Stomach (tissue), 4 donors: ENCODE measurements at regions not wholly inside any gene's neighbourhood (a gene's known extent, or its start where the extent isn't known, plus 50 kb on each side); places are given as distances from the start of the nearest gene placed in this dataset.

Source experiments
- EP300 ChIP-seq: sonication (generic); formaldehyde crosslinking; IDR thresholded peaks from one replicate; pipeline ENCODE4 v1.6.1; 2017; ENCODE audit warnings: antibody characterized with exemption
- POLR2A ChIP-seq, 4 donors: fragments of 450-650 bp; IDR thresholded peaks; one replicate each; pipeline ENCODE4 v1.6.1; 2016; ENCODE audit warnings: antibody characterized with exemption in 4 of 4, control low read depth in 2 of 4, mild to moderate bottlenecking in 1 of 4, moderate library complexity in 1 of 4
- POLR2AphosphoS5 ChIP-seq, 3 donors: sonication (generic); formaldehyde crosslinking; IDR thresholded peaks; one replicate each; pipeline ENCODE4 v1.6.1; 2016; ENCODE audit warnings: antibody characterized with exemption in 3 of 3
- TF ChIP-seq, protein P1 (sequence below), 7 experiments: fragments of 450-650 bp in 4 of 7; fragments of 200-600 bp in 3 of 7; sonication (generic) in 3 of 7; IDR thresholded peaks; one replicate each; pipeline ENCODE4 v1.5.1; 2016 to 2019; ENCODE audit warnings: antibody characterized with exemption in 7 of 7, control low read depth in 2 of 7, mild to moderate bottlenecking in 1 of 7

DNA sequence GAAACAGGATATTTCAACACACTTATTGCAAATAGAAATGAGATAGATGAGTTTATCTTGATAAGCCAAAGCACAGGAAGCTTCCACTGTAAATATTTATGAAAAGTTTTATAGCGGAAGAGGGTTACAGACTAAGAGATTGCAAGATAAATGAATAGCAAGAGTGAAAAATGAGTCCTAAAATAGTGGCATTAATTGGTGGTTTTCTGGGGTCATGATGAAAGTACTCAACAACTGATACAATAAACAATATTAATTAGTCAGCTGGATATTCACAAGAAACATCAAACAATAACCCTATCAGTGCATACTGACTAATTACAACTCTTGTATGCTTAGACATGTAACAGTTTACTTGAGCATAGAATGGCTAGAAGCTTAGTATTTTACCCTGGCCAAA is 154.8 kb upstream of the CHODL start:
- TF ChIP-seq, protein P1, sequence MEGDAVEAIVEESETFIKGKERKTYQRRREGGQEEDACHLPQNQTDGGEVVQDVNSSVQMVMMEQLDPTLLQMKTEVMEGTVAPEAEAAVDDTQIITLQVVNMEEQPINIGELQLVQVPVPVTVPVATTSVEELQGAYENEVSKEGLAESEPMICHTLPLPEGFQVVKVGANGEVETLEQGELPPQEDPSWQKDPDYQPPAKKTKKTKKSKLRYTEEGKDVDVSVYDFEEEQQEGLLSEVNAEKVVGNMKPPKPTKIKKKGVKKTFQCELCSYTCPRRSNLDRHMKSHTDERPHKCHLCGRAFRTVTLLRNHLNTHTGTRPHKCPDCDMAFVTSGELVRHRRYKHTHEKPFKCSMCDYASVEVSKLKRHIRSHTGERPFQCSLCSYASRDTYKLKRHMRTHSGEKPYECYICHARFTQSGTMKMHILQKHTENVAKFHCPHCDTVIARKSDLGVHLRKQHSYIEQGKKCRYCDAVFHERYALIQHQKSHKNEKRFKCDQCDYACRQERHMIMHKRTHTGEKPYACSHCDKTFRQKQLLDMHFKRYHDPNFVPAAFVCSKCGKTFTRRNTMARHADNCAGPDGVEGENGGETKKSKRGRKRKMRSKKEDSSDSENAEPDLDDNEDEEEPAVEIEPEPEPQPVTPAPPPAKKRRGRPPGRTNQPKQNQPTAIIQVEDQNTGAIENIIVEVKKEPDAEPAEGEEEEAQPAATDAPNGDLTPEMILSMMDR (IDR thresholded peaks at IDR 0.05) = no peak
- TF ChIP-seq EP300 (no peak), POLR2A (IDR thresholded peaks at IDR 0.05) (no peak), POLR2AphosphoS5 (IDR thresholded peaks at IDR 0.05) (no peak)
